Left renal cortex interstitium (tissue), 4 donors: ENCODE measurements at regions not wholly inside any gene's neighbourhood (a gene's known extent, or its start where the extent isn't known, plus 50 kb on each side); places are given as distances from the start of the nearest gene placed in this dataset.

Experiments used
- DNase-seq, 4 donors: peaks; one replicate each; pipeline ENCODE4 v3.0.0-alpha.2; 2013; ENCODE audit warnings: low read depth in 4 of 4, low spot score in 2 of 4, missing footprints in 1 of 4

- no peak for DNase-seq
Measured at GRCh38 chr18:6465281-6465680, 50.6 kb upstream of the L3MBTL4 start.

GRCh38 chr18:6476190-6476589, 61.5 kb upstream of the L3MBTL4 start:
- DNase-seq, result no peak

- no peak for DNase-seq
Measured at GRCh38 chr18:6476880-6477279, 62.2 kb upstream of the L3MBTL4 start.

- no peak for DNase-seq
Measured at GRCh38 chr18:6478121-6478520, 63.4 kb upstream of the L3MBTL4 start.

GRCh38 chr18:6479699-6480098, 65.0 kb upstream of the L3MBTL4 start:
- no peak for DNase-seq

GRCh38 chr18:6482198-6482977, 67.7 kb upstream of the L3MBTL4 start:
- peak; percentile 11 to 37 (median 22) for DNase-seq

- no peak for DNase-seq
Measured at GRCh38 chr18:6484659-6485058, 69.9 kb upstream of the L3MBTL4 start.

GRCh38 chr18:6486313-6486712, 71.6 kb upstream of the L3MBTL4 start:
- DNase-seq, result no peak

- no peak for DNase-seq
Measured at GRCh38 chr18:6486764-6487426, 72.2 kb upstream of the L3MBTL4 start.

- DNase-seq, result no peak
Measured at GRCh38 chr18:6487968-6488367, 73.3 kb upstream of the L3MBTL4 start.

- no peak for DNase-seq
Measured at GRCh38 chr18:6488956-6489355, 74.2 kb upstream of the L3MBTL4 start.

- no peak for DNase-seq
Measured at GRCh38 chr18:6489977-6490376, 75.3 kb upstream of the L3MBTL4 start.

GRCh38 chr18:6493194-6493593, 78.5 kb upstream of the L3MBTL4 start:
- no peak for DNase-seq

- no peak for DNase-seq
Measured at GRCh38 chr18:6495536-6495935, 80.8 kb upstream of the L3MBTL4 start.

- no peak for DNase-seq
Measured at GRCh38 chr18:6497543-6497942, 82.8 kb upstream of the L3MBTL4 start.

GRCh38 chr18:6498289-6498856, 83.7 kb upstream of the L3MBTL4 start:
- DNase-seq, result no peak

GRCh38 chr18:6504605-6505497, 90.1 kb upstream of the L3MBTL4 start:
- no peak for DNase-seq

GRCh38 chr18:6505498-6505875, 90.8 kb upstream of the L3MBTL4 start:
- no peak for DNase-seq

GRCh38 chr18:6509417-6509816, 94.7 kb upstream of the L3MBTL4 start:
- no peak for DNase-seq

GRCh38 chr18:6509832-6510231, 95.1 kb upstream of the L3MBTL4 start:
- DNase-seq, result no peak

- no peak for DNase-seq
Measured at GRCh38 chr18:6520901-6521300, 106.2 kb upstream of the L3MBTL4 start.
